ENCODE measurements at regions not wholly inside any gene's neighbourhood (a gene's known extent, or its start where the extent isn't known, plus 50 kb on each side); places are given as distances from the start of the nearest gene placed in this dataset.

- no peak for TF ChIP-seq CTCF (IDR thresholded peaks at IDR 0.05)
- TF ChIP-seq POLR2A (IDR thresholded peaks at IDR 0.05), result no peak
Measured at GRCh38 chr11:122276221-122276620, 160.2 kb upstream of the BLID start.

Data from body of pancreas (tissue), 4 donors.